ENCODE measurements at regions not wholly inside any gene's neighbourhood (a gene's known extent, or its start where the extent isn't known, plus 50 kb on each side); places are given as distances from the start of the nearest gene placed in this dataset.

DNA sequence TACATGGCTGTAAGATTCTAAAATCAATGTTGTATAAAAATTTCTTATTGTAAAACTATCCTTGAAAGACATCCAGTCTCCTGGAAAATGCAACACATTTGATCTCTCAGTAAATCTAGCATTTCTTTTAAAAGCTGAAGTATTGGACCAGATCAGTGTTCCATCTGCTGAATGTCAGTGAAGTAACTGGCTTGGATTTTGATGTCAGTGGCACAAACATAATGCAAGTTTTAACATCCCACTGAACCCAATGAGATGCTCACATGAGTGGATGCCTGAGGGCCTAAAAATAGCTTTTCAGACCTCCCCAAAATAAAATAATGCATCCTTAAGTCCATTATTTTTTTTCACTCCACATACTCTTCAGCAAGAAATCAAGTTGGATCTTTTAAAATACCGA is 1432.2 kb downstream of the MRPL39 start:
- TF ChIP-seq, protein P1, sequence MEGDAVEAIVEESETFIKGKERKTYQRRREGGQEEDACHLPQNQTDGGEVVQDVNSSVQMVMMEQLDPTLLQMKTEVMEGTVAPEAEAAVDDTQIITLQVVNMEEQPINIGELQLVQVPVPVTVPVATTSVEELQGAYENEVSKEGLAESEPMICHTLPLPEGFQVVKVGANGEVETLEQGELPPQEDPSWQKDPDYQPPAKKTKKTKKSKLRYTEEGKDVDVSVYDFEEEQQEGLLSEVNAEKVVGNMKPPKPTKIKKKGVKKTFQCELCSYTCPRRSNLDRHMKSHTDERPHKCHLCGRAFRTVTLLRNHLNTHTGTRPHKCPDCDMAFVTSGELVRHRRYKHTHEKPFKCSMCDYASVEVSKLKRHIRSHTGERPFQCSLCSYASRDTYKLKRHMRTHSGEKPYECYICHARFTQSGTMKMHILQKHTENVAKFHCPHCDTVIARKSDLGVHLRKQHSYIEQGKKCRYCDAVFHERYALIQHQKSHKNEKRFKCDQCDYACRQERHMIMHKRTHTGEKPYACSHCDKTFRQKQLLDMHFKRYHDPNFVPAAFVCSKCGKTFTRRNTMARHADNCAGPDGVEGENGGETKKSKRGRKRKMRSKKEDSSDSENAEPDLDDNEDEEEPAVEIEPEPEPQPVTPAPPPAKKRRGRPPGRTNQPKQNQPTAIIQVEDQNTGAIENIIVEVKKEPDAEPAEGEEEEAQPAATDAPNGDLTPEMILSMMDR (conservative IDR thresholded peaks at IDR 0.05; ENCODE audit: low read length): no peak
- no peak for TF ChIP-seq EZH2phosphoT487 (IDR thresholded peaks at IDR 0.05; ENCODE audit: borderline replicate concordance)

All from Loucy (cell line).